ENCODE measurements at regions not wholly inside any gene's neighbourhood (a gene's known extent, or its start where the extent isn't known, plus 50 kb on each side); places are given as distances from the start of the nearest gene placed in this dataset.

DNA sequence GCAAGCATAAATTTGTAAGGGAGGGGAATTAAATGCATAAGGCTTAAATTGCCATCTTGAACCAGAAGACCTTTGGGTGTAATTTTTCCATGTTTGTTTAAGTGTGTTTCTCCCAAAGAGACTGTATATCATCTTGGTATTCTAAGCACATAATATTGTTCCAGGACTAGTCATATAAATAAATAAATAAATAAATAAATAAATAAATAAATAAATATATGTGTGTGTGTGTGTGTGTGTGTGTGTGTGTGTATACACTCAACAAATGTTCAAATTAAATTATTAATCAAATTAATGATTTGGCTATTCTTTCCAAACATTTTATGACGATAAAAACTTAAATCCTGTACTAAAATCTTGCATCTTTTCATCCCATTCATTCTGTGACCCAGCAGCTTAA lies 867.8 kb upstream of the KLHL29 start (continued):
- TF ChIP-seq, protein P1, sequence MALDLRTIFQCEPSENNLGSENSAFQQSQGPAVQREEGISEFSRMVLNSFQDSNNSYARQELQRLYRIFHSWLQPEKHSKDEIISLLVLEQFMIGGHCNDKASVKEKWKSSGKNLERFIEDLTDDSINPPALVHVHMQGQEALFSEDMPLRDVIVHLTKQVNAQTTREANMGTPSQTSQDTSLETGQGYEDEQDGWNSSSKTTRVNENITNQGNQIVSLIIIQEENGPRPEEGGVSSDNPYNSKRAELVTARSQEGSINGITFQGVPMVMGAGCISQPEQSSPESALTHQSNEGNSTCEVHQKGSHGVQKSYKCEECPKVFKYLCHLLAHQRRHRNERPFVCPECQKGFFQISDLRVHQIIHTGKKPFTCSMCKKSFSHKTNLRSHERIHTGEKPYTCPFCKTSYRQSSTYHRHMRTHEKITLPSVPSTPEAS (tag by site-specific recombination; IDR thresholded peaks at IDR 0.05) = no peak
- TF ChIP-seq ZNF707 (tag by site-specific recombination; IDR thresholded peaks at IDR 0.05) = no peak
- TF ChIP-seq ZFP37 (tag by site-specific recombination; IDR thresholded peaks at IDR 0.05) = no peak
- TF ChIP-seq, protein P2, sequence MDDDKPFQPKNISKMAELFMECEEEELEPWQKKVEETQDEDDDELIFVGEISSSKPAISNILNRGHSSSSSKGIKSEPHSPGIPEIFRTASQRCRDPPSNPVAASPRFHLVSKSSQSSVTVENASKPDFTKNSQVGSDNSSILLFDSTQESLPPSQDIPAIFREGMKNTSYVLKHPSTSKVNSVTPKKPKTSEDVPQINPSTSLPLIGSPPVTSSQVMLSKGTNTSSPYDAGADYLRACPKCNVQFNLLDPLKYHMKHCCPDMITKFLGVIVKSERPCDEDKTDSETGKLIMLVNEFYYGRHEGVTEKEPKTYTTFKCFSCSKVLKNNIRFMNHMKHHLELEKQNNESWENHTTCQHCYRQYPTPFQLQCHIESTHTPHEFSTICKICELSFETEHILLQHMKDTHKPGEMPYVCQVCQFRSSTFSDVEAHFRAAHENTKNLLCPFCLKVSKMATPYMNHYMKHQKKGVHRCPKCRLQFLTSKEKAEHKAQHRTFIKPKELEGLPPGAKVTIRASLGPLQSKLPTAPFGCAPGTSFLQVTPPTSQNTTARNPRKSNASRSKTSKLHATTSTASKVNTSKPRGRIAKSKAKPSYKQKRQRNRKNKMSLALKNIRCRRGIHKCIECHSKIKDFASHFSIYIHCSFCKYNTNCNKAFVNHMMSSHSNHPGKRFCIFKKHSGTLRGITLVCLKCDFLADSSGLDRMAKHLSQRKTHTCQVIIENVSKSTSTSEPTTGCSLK (tag by site-specific recombination; IDR thresholded peaks at IDR 0.05) = no peak
- TF ChIP-seq, protein P3, sequence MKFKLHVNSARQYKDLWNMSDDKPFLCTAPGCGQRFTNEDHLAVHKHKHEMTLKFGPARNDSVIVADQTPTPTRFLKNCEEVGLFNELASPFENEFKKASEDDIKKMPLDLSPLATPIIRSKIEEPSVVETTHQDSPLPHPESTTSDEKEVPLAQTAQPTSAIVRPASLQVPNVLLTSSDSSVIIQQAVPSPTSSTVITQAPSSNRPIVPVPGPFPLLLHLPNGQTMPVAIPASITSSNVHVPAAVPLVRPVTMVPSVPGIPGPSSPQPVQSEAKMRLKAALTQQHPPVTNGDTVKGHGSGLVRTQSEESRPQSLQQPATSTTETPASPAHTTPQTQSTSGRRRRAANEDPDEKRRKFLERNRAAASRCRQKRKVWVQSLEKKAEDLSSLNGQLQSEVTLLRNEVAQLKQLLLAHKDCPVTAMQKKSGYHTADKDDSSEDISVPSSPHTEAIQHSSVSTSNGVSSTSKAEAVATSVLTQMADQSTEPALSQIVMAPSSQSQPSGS (tag by site-specific recombination; IDR thresholded peaks at IDR 0.05; ENCODE audit: low read depth) = no peak
- no peak for TF ChIP-seq ZBTB7A (tag by site-specific recombination; IDR thresholded peaks at IDR 0.05; ENCODE audit: low read depth)
- TF ChIP-seq ZNF560 (tag by site-specific recombination; IDR thresholded peaks at IDR 0.05; ENCODE audit: borderline replicate concordance) = peak; percentile 54; the same call in 1 of the 2 replicates
- TF ChIP-seq, protein P4, sequence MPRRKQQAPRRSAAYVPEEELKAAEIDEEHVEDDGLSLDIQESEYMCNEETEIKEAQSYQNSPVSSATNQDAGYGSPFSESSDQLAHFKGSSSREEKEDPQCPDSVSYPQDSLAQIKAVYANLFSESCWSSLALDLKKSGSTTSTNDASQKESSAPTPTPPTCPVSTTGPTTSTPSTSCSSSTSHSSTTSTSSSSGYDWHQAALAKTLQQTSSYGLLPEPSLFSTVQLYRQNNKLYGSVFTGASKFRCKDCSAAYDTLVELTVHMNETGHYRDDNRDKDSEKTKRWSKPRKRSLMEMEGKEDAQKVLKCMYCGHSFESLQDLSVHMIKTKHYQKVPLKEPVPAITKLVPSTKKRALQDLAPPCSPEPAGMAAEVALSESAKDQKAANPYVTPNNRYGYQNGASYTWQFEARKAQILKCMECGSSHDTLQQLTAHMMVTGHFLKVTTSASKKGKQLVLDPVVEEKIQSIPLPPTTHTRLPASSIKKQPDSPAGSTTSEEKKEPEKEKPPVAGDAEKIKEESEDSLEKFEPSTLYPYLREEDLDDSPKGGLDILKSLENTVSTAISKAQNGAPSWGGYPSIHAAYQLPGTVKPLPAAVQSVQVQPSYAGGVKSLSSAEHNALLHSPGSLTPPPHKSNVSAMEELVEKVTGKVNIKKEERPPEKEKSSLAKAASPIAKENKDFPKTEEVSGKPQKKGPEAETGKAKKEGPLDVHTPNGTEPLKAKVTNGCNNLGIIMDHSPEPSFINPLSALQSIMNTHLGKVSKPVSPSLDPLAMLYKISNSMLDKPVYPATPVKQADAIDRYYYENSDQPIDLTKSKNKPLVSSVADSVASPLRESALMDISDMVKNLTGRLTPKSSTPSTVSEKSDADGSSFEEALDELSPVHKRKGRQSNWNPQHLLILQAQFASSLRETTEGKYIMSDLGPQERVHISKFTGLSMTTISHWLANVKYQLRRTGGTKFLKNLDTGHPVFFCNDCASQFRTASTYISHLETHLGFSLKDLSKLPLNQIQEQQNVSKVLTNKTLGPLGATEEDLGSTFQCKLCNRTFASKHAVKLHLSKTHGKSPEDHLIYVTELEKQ (tag by site-specific recombination; IDR thresholded peaks at IDR 0.05; ENCODE audit: borderline replicate concordance) = no peak
- TF ChIP-seq SCRT1 (tag by site-specific recombination; IDR thresholded peaks at IDR 0.05; ENCODE audit: borderline replicate concordance) = no peak
- no peak for TF ChIP-seq ZNF791 (tag by site-specific recombination; IDR thresholded peaks at IDR 0.05)
- TF ChIP-seq ZNF624 (tag by site-specific recombination; IDR thresholded peaks at IDR 0.05) = no peak
- TF ChIP-seq ZSCAN30 (tag by site-specific recombination; IDR thresholded peaks at IDR 0.05) = no peak
- no peak for TF ChIP-seq ZNF600 (tag by site-specific recombination; IDR thresholded peaks at IDR 0.05)
- TF ChIP-seq ZNF302 (tag by site-specific recombination; IDR thresholded peaks at IDR 0.05; ENCODE audit: low read depth) = no peak
- no peak for TF ChIP-seq ZNF391 (tag by site-specific recombination; IDR thresholded peaks at IDR 0.05; ENCODE audit: borderline replicate concordance, low read depth)
- TF ChIP-seq, protein P5, sequence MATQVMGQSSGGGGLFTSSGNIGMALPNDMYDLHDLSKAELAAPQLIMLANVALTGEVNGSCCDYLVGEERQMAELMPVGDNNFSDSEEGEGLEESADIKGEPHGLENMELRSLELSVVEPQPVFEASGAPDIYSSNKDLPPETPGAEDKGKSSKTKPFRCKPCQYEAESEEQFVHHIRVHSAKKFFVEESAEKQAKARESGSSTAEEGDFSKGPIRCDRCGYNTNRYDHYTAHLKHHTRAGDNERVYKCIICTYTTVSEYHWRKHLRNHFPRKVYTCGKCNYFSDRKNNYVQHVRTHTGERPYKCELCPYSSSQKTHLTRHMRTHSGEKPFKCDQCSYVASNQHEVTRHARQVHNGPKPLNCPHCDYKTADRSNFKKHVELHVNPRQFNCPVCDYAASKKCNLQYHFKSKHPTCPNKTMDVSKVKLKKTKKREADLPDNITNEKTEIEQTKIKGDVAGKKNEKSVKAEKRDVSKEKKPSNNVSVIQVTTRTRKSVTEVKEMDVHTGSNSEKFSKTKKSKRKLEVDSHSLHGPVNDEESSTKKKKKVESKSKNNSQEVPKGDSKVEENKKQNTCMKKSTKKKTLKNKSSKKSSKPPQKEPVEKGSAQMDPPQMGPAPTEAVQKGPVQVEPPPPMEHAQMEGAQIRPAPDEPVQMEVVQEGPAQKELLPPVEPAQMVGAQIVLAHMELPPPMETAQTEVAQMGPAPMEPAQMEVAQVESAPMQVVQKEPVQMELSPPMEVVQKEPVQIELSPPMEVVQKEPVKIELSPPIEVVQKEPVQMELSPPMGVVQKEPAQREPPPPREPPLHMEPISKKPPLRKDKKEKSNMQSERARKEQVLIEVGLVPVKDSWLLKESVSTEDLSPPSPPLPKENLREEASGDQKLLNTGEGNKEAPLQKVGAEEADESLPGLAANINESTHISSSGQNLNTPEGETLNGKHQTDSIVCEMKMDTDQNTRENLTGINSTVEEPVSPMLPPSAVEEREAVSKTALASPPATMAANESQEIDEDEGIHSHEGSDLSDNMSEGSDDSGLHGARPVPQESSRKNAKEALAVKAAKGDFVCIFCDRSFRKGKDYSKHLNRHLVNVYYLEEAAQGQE (tag by site-specific recombination; IDR thresholded peaks at IDR 0.05) = peak; percentile 63; the same call in 1 of the 2 replicates
- TF ChIP-seq ZNF350 (tag by site-specific recombination; IDR thresholded peaks at IDR 0.05) = no peak
- TF ChIP-seq ZNF140 (tag by site-specific recombination; IDR thresholded peaks at IDR 0.05) = peak; percentile 70; the same call in 1 of the 2 replicates
- TF ChIP-seq, protein P6, sequence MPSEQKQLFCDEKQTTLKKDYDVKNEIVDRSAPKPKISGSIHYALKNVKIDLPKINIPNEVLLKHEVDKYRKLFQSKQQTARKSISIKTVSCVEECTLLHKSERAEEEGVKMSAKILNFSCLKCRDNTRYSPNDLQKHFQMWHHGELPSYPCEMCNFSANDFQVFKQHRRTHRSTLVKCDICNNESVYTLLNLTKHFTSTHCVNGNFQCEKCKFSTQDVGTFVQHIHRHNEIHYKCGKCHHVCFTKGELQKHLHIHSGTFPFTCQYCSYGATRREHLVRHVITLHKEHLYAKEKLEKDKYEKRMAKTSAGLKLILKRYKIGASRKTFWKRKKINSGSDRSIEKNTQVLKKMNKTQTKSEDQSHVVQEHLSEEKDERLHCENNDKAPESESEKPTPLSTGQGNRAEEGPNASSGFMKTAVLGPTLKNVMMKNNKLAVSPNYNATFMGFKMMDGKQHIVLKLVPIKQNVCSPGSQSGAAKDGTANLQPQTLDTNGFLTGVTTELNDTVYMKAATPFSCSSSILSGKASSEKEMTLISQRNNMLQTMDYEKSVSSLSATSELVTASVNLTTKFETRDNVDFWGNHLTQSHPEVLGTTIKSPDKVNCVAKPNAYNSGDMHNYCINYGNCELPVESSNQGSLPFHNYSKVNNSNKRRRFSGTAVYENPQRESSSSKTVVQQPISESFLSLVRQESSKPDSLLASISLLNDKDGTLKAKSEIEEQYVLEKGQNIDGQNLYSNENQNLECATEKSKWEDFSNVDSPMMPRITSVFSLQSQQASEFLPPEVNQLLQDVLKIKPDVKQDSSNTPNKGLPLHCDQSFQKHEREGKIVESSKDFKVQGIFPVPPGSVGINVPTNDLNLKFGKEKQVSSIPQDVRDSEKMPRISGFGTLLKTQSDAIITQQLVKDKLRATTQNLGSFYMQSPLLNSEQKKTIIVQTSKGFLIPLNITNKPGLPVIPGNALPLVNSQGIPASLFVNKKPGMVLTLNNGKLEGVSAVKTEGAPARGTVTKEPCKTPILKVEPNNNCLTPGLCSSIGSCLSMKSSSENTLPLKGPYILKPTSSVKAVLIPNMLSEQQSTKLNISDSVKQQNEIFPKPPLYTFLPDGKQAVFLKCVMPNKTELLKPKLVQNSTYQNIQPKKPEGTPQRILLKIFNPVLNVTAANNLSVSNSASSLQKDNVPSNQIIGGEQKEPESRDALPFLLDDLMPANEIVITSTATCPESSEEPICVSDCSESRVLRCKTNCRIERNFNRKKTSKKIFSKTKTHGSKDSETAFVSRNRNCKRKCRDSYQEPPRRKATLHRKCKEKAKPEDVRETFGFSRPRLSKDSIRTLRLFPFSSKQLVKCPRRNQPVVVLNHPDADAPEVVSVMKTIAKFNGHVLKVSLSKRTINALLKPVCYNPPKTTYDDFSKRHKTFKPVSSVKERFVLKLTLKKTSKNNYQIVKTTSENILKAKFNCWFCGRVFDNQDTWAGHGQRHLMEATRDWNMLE (tag by site-specific recombination; conservative IDR thresholded peaks at IDR 0.05; ENCODE audit: low read depth) = peak; percentile 74; the same call in 1 of the 2 replicates
- TF ChIP-seq ZNF341 (tag by site-specific recombination; IDR thresholded peaks at IDR 0.05; ENCODE audit: low read depth) = no peak
- no peak for TF ChIP-seq ZNF174 (tag by site-specific recombination; IDR thresholded peaks at IDR 0.05)
- TF ChIP-seq ZFP69B (tag by site-specific recombination; IDR thresholded peaks at IDR 0.05) = no peak

All from HEK293 (cell line).